Caco-2 (cell line): ENCODE measurements at regions not wholly inside any gene's neighbourhood (a gene's known extent, or its start where the extent isn't known, plus 50 kb on each side); places are given as distances from the start of the nearest gene placed in this dataset.
"Not testable (repeated sequence)": the region's sequence is repeated elsewhere in the genome, so short reads cannot be mapped to it uniquely, and the experiment has no call there.

Source experiments
- BruUV-seq: library from RNA; stranded (reverse); fragments of 400-500 nt; replicated peaks from 2 replicates; lab custom pipeline; 2021; lab: Mats Ljungman, UMichigan
- CTCF ChIA-PET: fragments of 300-600 bp; sonication (Branson Sonifier 250); formaldehyde crosslinking; loops from one replicate; lab custom pipeline; 2022; ENCODE audit warnings: antibody characterized with exemption; lab: Charles Lee
- POLR2A ChIA-PET: fragments of 300-600 bp; sonication (Branson Sonifier 250); formaldehyde crosslinking; loops from one replicate; lab custom pipeline; 2022; ENCODE audit warnings: antibody characterized with exemption; lab: Charles Lee
- DNase-seq, 2 experiments: peaks; one replicate each; pipeline versions ENCODE4 v3.0.0 to v3.0.0-alpha.2; 2020 to 2022
- H3K27me3 ChIP-seq: replicated peaks from 2 replicates; pipeline ENCODE4 v1.6.0; 2011; ENCODE audit warnings: low read length; ENCODE audit not compliant: control insufficient read depth, insufficient read depth
- H3K36me3 ChIP-seq: 2 replicates; pipeline ENCODE4 v1.5.1; 2011; ENCODE audit warnings: low read length; ENCODE audit not compliant: control insufficient read depth, insufficient read depth
- H3K4me1 ChIP-seq: fragments of 250-450 bp; sonication (Bioruptor Pico); 2 replicates; pipeline ENCODE4 v1.5.1; 2020; ENCODE audit warnings: mild to moderate bottlenecking
- H3K4me3 ChIP-seq: 2 replicates; pipeline ENCODE4 v1.5.1; 2011; ENCODE audit warnings: low read depth, mild to moderate bottlenecking, control low read depth, low read length
- H3K9me3 ChIP-seq: fragments of 250-450 bp; sonication (Bioruptor Pico); 2 replicates; pipeline ENCODE4 v1.5.1; 2020; ENCODE audit warnings: mild to moderate bottlenecking, moderate library complexity
- H3K27ac Mint-ChIP-seq: one replicate; pipeline ENCODE4 v1.8.0; 2022; ENCODE audit warnings: mixed read lengths; ENCODE audit not compliant: unreplicated experiment
- H3K27me3 Mint-ChIP-seq: one replicate; pipeline ENCODE4 v1.8.0; 2022; ENCODE audit warnings: mixed read lengths; ENCODE audit not compliant: insufficient read depth, unreplicated experiment
- H3K36me3 Mint-ChIP-seq: one replicate; pipeline ENCODE4 v1.8.0; 2022; ENCODE audit warnings: mild to moderate bottlenecking, mixed read lengths; ENCODE audit not compliant: insufficient read depth, unreplicated experiment
- H3K4me1 Mint-ChIP-seq: one replicate; pipeline ENCODE4 v1.8.0; 2022; ENCODE audit warnings: low read depth, mixed read lengths; ENCODE audit not compliant: unreplicated experiment
- H3K4me3 Mint-ChIP-seq: one replicate; pipeline ENCODE4 v1.8.0; 2022; ENCODE audit warnings: mild to moderate bottlenecking, moderate library complexity, mixed read lengths; ENCODE audit not compliant: unreplicated experiment
- H3K9me3 Mint-ChIP-seq: one replicate; pipeline ENCODE4 v1.8.0; 2022; ENCODE audit warnings: mixed read lengths; ENCODE audit not compliant: unreplicated experiment
- intact Hi-C: fragments of 100-400 bp; cut with micrococcal nuclease; formaldehyde crosslinking; loops from one replicate; pipeline ENCODE4 v1.10.0; 2022; ENCODE audit not compliant: unreplicated experiment
- TF ChIP-seq, protein P1 (sequence below), 2 experiments: fragments of 200-600 bp in 1 of 2; IDR thresholded peaks; 1 replicate in 1 of 2; 2 replicates in 1 of 2; pipeline versions ENCODE4 v1.5.1 to v1.8.0; 2011 to 2022; ENCODE audit warnings: antibody characterized with exemption in 1 of 2, control low read depth in 1 of 2, inconsistent platforms in 1 of 2, low read depth in 1 of 2, low read length in 1 of 2, mild to moderate bottlenecking in 1 of 2, moderate library complexity in 1 of 2; ENCODE audit not compliant: insufficient read depth in 1 of 2, severe bottlenecking in 1 of 2, unreplicated experiment in 1 of 2

- no peaks in the 10 kb centered on the region for H3K9me3 Mint-ChIP-seq
- CTCF ChIA-PET = no interaction called here
- Histone ChIP-seq H3K27me3 (no peaks in the 10 kb centered on the region), H3K9me3 (no peaks in the 10 kb centered on the region), H3K4me3 (no peak overlapping the region), H3K36me3 (no peaks in the 10 kb centered on the region), H3K4me1 (no peaks in the 10 kb centered on the region)
- no peaks in the 10 kb centered on the region for H3K36me3 Mint-ChIP-seq
- no peak overlapping the region for H3K4me3 Mint-ChIP-seq
- intact Hi-C loops = no loop called here
- no peak for DNase-seq
- no peaks in the 10 kb centered on the region for H3K4me1 Mint-ChIP-seq
- H3K27me3 Mint-ChIP-seq = no peaks in the 10 kb centered on the region
- TF ChIP-seq, protein P1, sequence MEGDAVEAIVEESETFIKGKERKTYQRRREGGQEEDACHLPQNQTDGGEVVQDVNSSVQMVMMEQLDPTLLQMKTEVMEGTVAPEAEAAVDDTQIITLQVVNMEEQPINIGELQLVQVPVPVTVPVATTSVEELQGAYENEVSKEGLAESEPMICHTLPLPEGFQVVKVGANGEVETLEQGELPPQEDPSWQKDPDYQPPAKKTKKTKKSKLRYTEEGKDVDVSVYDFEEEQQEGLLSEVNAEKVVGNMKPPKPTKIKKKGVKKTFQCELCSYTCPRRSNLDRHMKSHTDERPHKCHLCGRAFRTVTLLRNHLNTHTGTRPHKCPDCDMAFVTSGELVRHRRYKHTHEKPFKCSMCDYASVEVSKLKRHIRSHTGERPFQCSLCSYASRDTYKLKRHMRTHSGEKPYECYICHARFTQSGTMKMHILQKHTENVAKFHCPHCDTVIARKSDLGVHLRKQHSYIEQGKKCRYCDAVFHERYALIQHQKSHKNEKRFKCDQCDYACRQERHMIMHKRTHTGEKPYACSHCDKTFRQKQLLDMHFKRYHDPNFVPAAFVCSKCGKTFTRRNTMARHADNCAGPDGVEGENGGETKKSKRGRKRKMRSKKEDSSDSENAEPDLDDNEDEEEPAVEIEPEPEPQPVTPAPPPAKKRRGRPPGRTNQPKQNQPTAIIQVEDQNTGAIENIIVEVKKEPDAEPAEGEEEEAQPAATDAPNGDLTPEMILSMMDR (IDR thresholded peaks at IDR 0.05; ENCODE audit: insufficient read depth in 1 of 2, low read depth in 1 of 2, low read length in 1 of 2, severe bottlenecking in 1 of 2, unreplicated experiment in 1 of 2) = no peak
- BruUV-seq = no TSS peak
- POLR2A ChIA-PET = no interaction called here
- H3K27ac Mint-ChIP-seq = no peak overlapping the region
Measured at GRCh38 chr4:29375716-29376115, 1344.5 kb upstream of the PCDH7 start.

GRCh38 chr4:29378237-29378636, 1341.9 kb upstream of the PCDH7 start:
- H3K27ac Mint-ChIP-seq, H3K9me3 ChIP-seq, H3K4me1 ChIP-seq, H3K4me3 ChIP-seq, H3K36me3 Mint-ChIP-seq, H3K4me1 Mint-ChIP-seq, POLR2A ChIA-PET, H3K4me3 Mint-ChIP-seq, H3K9me3 Mint-ChIP-seq, CTCF ChIA-PET, H3K27me3 ChIP-seq, H3K36me3 ChIP-seq, H3K27me3 Mint-ChIP-seq, intact Hi-C loops, DNase-seq, BruUV-seq: not testable (repeated sequence)

GRCh38 chr4:29390921-29391320, 1329.2 kb upstream of the PCDH7 start:
- Mint-ChIP-seq H3K4me1 (no peaks in the 10 kb centered on the region), H3K4me3 (no peak overlapping the region), H3K27me3 (no peaks in the 10 kb centered on the region), H3K36me3 (no peaks in the 10 kb centered on the region), H3K9me3 (no peaks in the 10 kb centered on the region), H3K27ac (no peak overlapping the region)
- no peak for DNase-seq
- POLR2A ChIA-PET = no interaction called here
- Histone ChIP-seq H3K9me3 (no peaks in the 10 kb centered on the region), H3K27me3 (no peaks in the 10 kb centered on the region), H3K4me1 (no peaks in the 10 kb centered on the region), H3K4me3 (no peak overlapping the region), H3K36me3 (no peaks in the 10 kb centered on the region)
- BruUV-seq = no TSS peak
- CTCF ChIA-PET = no interaction called here
- intact Hi-C loops = no loop called here
- TF ChIP-seq, protein P1 (IDR thresholded peaks at IDR 0.05; ENCODE audit: insufficient read depth in 1 of 2, low read depth in 1 of 2, low read length in 1 of 2, severe bottlenecking in 1 of 2, unreplicated experiment in 1 of 2) = no peak

GRCh38 chr4:29405116-29405515, 1315.1 kb upstream of the PCDH7 start:
- no peak for DNase-seq
- Histone ChIP-seq H3K36me3 (no peaks in the 10 kb centered on the region), H3K4me1 (no peaks in the 10 kb centered on the region), H3K9me3 (no peaks in the 10 kb centered on the region), H3K4me3 (no peak overlapping the region), H3K27me3 (no peaks in the 10 kb centered on the region)
- no TSS peak for BruUV-seq
- TF ChIP-seq, protein P1 (IDR thresholded peaks at IDR 0.05; ENCODE audit: insufficient read depth in 1 of 2, low read depth in 1 of 2, low read length in 1 of 2, severe bottlenecking in 1 of 2, unreplicated experiment in 1 of 2) = no peak
- intact Hi-C loops = no loop called here
- POLR2A ChIA-PET = no interaction called here
- Mint-ChIP-seq H3K4me1 (no peaks in the 10 kb centered on the region), H3K27ac (no peak overlapping the region), H3K4me3 (no peak overlapping the region), H3K27me3 (no peaks in the 10 kb centered on the region), H3K36me3 (no peaks in the 10 kb centered on the region), H3K9me3 (no peaks in the 10 kb centered on the region)
- CTCF ChIA-PET = no interaction called here
